Gastroesophageal sphincter (tissue), 3 donors: ENCODE measurements at regions not wholly inside any gene's neighbourhood (a gene's known extent, or its start where the extent isn't known, plus 50 kb on each side); places are given as distances from the start of the nearest gene placed in this dataset.

Source experiments
- CTCF ChIP-seq, 4 experiments: fragments of 200-600 bp in 2 of 4; fragments of 450-650 bp in 2 of 4; sonication (generic) in 1 of 4; IDR thresholded peaks; one replicate each; pipeline ENCODE4 v1.5.1; 2017 to 2019; ENCODE audit warnings: antibody characterized with exemption in 4 of 4, mild to moderate bottlenecking in 2 of 4, moderate library complexity in 2 of 4
- POLR2A ChIP-seq, 2 donors: fragments of 450-650 bp; IDR thresholded peaks; one replicate each; pipeline ENCODE4 v1.6.1; 2017; ENCODE audit warnings: antibody characterized with exemption in 2 of 2, mild to moderate bottlenecking in 2 of 2, moderate library complexity in 1 of 2
- POLR2AphosphoS5 ChIP-seq: sonication (generic); formaldehyde crosslinking; IDR thresholded peaks from one replicate; pipeline ENCODE4 v1.6.1; 2017; ENCODE audit warnings: antibody characterized with exemption

- TF ChIP-seq POLR2A (IDR thresholded peaks at IDR 0.05) (no peak), POLR2AphosphoS5 (no peak), CTCF (IDR thresholded peaks at IDR 0.05) (no peak)
These were observed 207.5 kb upstream of the HAAO start for GRCh38 chr2:42999856-43000241.
